Pancreas (tissue), 10 donors: ENCODE measurements at regions not wholly inside any gene's neighbourhood (a gene's known extent, or its start where the extent isn't known, plus 50 kb on each side); places are given as distances from the start of the nearest gene placed in this dataset.

Source experiments
- ATAC-seq, 4 donors: fragments of 200-7000 bp; cut with Tn5 transposase; one replicate each; pipeline versions ENCODE4 v1.8.0 to v1.9.1; 2020; ENCODE audit warnings: mild to moderate bottlenecking in 4 of 4, moderate library complexity in 4 of 4
- DNase-seq, 6 donors: peaks; one replicate each; pipeline ENCODE4 v3.0.0-alpha.2; 2020
- FAIRE-seq: peaks from 2 replicates; lab custom pipeline; 2012; peaks lifted over from hg19 to GRCh38; lab: Jason Lieb, UNC
- H3K27ac ChIP-seq, 4 donors: fragments of 200-600 bp; sonication (generic); 1 replicate in 3 of 4; 2 replicates in 1 of 4; pipeline versions ENCODE4 v1.5.0 to v1.8.0; 2020
- H3K27me3 ChIP-seq, 4 donors: fragments of 200-600 bp; one replicate each; pipeline ENCODE4 v1.8.0; 2021
- H3K36me3 ChIP-seq, 3 donors: fragments of 200-600 bp; sonication (generic) in 1 of 3; one replicate each; pipeline versions ENCODE4 v1.5.0 to v1.8.0; 2020 to 2021
- H3K4me1 ChIP-seq, 3 donors: fragments of 200-600 bp; one replicate each; pipeline ENCODE4 v1.8.0; 2021
- H3K4me3 ChIP-seq, 4 donors: fragments of 200-600 bp; sonication (generic) in 2 of 4; one replicate each; pipeline versions ENCODE4 v1.5.0 to v1.8.0; 2020 to 2021
- H3K9me3 ChIP-seq, 4 donors: fragments of 200-600 bp; one replicate each; pipeline ENCODE4 v1.8.0; 2021
- WGBS, 2 donors: extraction: QIAGEN DNeasy Blood & Tissue Kit; methylation state at CpG; one replicate each; pipeline ENCODE4 v1.1.7; 2013; 5-methylcytosine and 5-hydroxymethylcytosine counted together
- intact Hi-C, 3 donors: fragments of 100-400 bp; cut with DNase I; formaldehyde crosslinking; loops; one replicate each; pipeline versions ENCODE4 v1.11.1 to v1.14.2; 2022
- TF ChIP-seq, protein P1 (sequence below), 4 donors: fragments of 200-600 bp; sonication (generic) in 3 of 4; IDR thresholded peaks; one replicate each; pipeline versions ENCODE4 v1.5.0 to v1.8.0; 2021; ENCODE audit warnings: antibody characterized with exemption in 4 of 4
- donor health status: healthy with polysubstance abuse.
- donor health status: DM: no; HTN: no; CAD: no; lungs with moderate emphysema.
- donor health status: DM: no; HTN: no; CAD: no.
- donor health status: control.
- donor health status: control.
- donor health status: Bipolar disorder and iron deficiency.
- donor health status: DM: yes; HTN: yes; CAD: no.
- donor health status: DM: no; HTN: no; CAD: no.
- donor health status: DM: no; HTN: no; CAD: no.
- donor health status: DM: yes; HTN: yes; CAD: no.

DNA sequence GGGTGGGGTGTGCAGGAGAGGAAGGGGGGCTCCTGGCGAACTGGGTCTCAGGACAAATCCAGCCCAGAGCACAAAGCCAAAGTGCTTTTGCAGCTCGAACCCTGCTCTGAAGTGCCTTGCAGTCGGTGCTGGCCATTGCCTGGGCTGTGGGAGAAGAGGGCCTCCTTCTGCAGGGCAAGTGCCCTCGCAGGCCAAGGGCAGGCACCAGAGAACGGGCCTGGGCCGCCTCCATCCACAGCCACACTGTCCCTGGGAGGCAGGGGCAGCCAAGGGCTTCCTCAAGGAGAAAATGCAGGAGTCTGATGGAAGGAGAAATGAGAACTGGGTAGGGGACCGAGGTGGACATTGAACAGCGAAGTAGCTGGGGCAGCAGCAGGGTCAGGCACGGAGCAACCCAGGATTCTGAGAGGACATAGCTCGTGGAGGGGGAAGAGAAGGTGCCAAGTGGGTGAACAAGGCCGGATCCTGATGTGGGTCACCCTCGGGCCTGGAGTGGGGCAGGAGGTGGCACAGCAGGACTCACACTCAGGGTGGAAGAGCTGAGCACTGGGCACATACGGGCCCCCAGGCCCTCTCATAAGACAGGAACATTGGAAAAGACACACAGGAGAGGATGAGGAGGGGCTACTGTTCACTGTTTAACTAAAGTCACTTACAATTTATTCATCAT is 312.8 kb upstream of the SALL3 start:
- Histone ChIP-seq H3K4me3 (no peak overlapping the region), H3K9me3 (no peaks in the 10 kb centered on the region), H3K36me3 (no peaks in the 10 kb centered on the region), H3K27me3 (no peaks in the 10 kb centered on the region), H3K27ac (no peak overlapping the region), H3K4me1 (no peaks in the 10 kb centered on the region)
- FAIRE-seq (no peak), DNase-seq (no peak), ATAC-seq (no peak)
- intact Hi-C loops: no loop called here
- 69 to 78% methylated on average over 13 of the region's 13 CpGs for WGBS, 2 donors
- TF ChIP-seq, protein P1, sequence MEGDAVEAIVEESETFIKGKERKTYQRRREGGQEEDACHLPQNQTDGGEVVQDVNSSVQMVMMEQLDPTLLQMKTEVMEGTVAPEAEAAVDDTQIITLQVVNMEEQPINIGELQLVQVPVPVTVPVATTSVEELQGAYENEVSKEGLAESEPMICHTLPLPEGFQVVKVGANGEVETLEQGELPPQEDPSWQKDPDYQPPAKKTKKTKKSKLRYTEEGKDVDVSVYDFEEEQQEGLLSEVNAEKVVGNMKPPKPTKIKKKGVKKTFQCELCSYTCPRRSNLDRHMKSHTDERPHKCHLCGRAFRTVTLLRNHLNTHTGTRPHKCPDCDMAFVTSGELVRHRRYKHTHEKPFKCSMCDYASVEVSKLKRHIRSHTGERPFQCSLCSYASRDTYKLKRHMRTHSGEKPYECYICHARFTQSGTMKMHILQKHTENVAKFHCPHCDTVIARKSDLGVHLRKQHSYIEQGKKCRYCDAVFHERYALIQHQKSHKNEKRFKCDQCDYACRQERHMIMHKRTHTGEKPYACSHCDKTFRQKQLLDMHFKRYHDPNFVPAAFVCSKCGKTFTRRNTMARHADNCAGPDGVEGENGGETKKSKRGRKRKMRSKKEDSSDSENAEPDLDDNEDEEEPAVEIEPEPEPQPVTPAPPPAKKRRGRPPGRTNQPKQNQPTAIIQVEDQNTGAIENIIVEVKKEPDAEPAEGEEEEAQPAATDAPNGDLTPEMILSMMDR (IDR thresholded peaks at IDR 0.05): no peak

DNA sequence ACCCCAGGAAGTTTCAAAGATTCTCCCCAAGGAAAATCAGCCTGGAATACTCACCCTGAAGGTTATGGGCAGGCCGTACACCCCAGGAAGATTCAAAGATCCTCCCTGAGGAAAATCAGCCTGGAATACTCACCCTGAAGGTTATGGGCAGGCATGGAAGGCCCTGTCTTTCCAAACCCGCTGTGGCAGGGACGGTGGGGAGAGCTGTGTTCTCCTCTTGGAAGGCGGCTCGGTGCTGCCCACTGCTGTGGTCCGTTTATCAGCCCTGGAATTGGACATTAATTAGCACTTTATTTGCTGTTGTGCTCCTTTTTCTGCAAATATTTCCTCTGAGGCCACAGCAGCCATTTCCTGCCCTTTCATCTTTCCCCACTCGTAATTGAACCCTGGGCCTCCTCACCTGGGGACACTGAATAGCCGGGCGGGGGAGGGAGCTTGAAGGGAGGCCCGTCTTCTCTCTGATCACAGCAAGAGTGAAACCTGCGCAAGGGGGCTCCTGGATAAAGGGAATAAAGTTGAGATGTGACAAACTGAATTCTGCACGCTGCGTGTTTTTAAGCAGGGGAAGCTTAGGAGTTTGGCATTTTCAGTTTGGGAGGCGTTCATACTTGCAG is 308.7 kb upstream of the SALL3 start:
- Histone ChIP-seq H3K9me3 (no peaks in the 10 kb centered on the region), H3K27me3 (no peaks in the 10 kb centered on the region), H3K36me3 (no peaks in the 10 kb centered on the region), H3K4me1 (no peaks in the 10 kb centered on the region), H3K27ac (no peak overlapping the region), H3K4me3 (no peak overlapping the region)
- WGBS, 2 donors: 48 to 51% methylated on average over 14 of the region's 14 CpGs
- TF ChIP-seq, protein P1 (IDR thresholded peaks at IDR 0.05): no peak
- FAIRE-seq (no peak), DNase-seq (no peak), ATAC-seq (no peak)
- intact Hi-C loops: no loop called here

DNA sequence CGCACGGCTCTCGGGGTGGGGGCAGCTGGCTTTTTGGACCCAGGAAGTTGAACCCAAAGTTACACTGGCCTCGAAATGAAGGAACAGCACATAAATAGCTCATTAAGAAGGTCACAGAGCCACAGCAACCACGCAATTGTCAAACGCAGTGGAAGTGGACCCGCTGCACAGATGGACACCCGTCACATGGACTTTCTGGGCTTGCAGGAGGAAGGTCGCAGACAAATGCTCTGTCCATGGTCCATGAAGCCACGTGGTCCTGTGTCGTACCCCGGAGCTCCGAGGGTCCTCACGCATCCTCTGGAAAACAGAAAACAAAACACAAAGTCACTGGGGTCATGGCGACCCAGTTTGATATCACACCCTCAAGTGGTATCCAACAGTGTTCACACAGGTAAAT is 308.1 kb upstream of the SALL3 start:
- DNase-seq (no peak), FAIRE-seq (no peak), ATAC-seq (no peak)
- Histone ChIP-seq H3K4me3 (no peak overlapping the region), H3K27me3 (no peaks in the 10 kb centered on the region), H3K36me3 (no peaks in the 10 kb centered on the region), H3K9me3 (no peaks in the 10 kb centered on the region), H3K27ac (no peak overlapping the region), H3K4me1 (no peaks in the 10 kb centered on the region)
- 61 to 76% methylated on average over 15 of the region's 15 CpGs for WGBS, 2 donors
- intact Hi-C loops: no loop called here
- TF ChIP-seq, protein P1 (IDR thresholded peaks at IDR 0.05): no peak

DNA sequence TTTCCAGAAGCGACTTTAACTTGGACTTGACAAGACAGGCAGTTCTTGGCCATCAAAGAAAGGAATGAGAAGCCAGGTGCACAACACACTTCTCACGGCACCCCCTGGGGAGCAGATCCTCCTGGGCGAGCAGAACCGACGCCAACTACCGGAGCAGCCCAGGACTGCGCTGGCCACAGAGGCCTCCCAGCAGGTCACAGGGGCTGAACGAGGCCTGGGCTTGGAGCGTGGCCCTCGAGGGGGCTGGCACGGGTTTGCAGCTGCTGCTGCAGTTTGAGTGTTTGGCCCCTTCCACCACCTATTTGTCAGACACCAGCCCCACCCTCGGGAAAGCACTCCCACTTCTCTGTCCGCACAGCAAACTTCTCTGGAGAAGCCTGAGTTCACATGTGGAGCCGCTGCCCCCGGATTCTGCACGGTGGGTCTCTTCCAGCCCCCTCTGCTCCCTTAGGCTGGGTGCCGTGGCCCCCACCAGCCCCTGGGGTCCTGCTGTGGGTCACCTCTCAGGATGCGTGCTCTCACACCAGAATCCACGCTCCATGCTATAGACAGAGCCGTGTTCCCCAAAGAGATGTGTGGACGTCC is 306.7 kb upstream of the SALL3 start:
- Histone ChIP-seq H3K27ac (no peak overlapping the region), H3K36me3 (no peaks in the 10 kb centered on the region), H3K4me1 (no peaks in the 10 kb centered on the region), H3K4me3 (no peak overlapping the region), H3K9me3 (no peaks in the 10 kb centered on the region), H3K27me3 (no peaks in the 10 kb centered on the region)
- intact Hi-C loops: no loop called here
- WGBS, 2 donors: 55 to 74% methylated on average over 21 of the region's 21 CpGs
- ATAC-seq: no peak
- TF ChIP-seq, protein P1 (IDR thresholded peaks at IDR 0.05): no peak
- FAIRE-seq: no peak
- DNase-seq: no peak
